Nephron progenitor cell (in vitro differentiated cells): ENCODE measurements at regions not wholly inside any gene's neighbourhood (a gene's known extent, or its start where the extent isn't known, plus 50 kb on each side); places are given as distances from the start of the nearest gene placed in this dataset.
"Not testable (repeated sequence)": the region's sequence is repeated elsewhere in the genome, so short reads cannot be mapped to it uniquely, and the experiment has no call there.

Source experiments
- DNase-seq: peaks from one replicate; pipeline ENCODE4 v3.0.0; 2021
- H3K27ac Mint-ChIP-seq: 2 replicates; pipeline ENCODE4 v1.8.0; 2021; ENCODE audit warnings: mild to moderate bottlenecking, moderate library complexity, mixed read lengths
- H3K27me3 Mint-ChIP-seq: 2 replicates; pipeline ENCODE4 v1.8.0; 2021; ENCODE audit warnings: mild to moderate bottlenecking, low read depth, mixed read lengths; ENCODE audit not compliant: poor library complexity
- H3K36me3 Mint-ChIP-seq: 2 replicates; pipeline ENCODE4 v1.8.0; 2021; ENCODE audit warnings: low read depth, mixed read lengths
- H3K4me1 Mint-ChIP-seq: 2 replicates; pipeline ENCODE4 v1.8.0; 2021; ENCODE audit warnings: mixed read lengths
- H3K4me3 Mint-ChIP-seq: 2 replicates; pipeline ENCODE4 v1.8.0; 2021; ENCODE audit warnings: mild to moderate bottlenecking, moderate library complexity, mixed read lengths
- H3K9me3 Mint-ChIP-seq: 2 replicates; pipeline ENCODE4 v1.8.0; 2021; ENCODE audit warnings: mild to moderate bottlenecking, moderate library complexity, mixed read lengths
- CTCF ChIP-seq: fragments of 200-600 bp; sonication (generic); IDR thresholded peaks from 2 replicates; pipeline ENCODE4 v1.5.0; 2021; ENCODE audit warnings: antibody characterized with exemption

- Mint-ChIP-seq H3K27me3 (peaks cover 9% of the 10 kb centered on the region), H3K9me3 (no peaks in the 10 kb centered on the region), H3K4me1 (peaks cover 47% of the 10 kb centered on the region), H3K27ac (no peak overlapping the region), H3K36me3 (no peaks in the 10 kb centered on the region), H3K4me3 (no peak overlapping the region)
- peak; percentile 29 for DNase-seq
- no peak for TF ChIP-seq CTCF
These were observed 58.6 kb upstream of the SHISA6 start for GRCh38 chr17:11182430-11182829.

GRCh38 chr17:11178581-11178980 is 62.4 kb upstream of the SHISA6 start:
- Mint-ChIP-seq H3K27ac (peak overlapping the region; percentile 19), H3K27me3 (peaks cover 6% of the 10 kb centered on the region), H3K36me3 (no peaks in the 10 kb centered on the region), H3K4me3 (no peak overlapping the region), H3K9me3 (no peaks in the 10 kb centered on the region), H3K4me1 (peaks cover 34% of the 10 kb centered on the region)
- no peak for DNase-seq
- no peak for TF ChIP-seq CTCF

GRCh38 chr17:11177340-11177739 is 63.7 kb upstream of the SHISA6 start:
- H3K36me3 Mint-ChIP-seq: no peaks in the 10 kb centered on the region
- H3K27ac Mint-ChIP-seq: no peak overlapping the region
- TF ChIP-seq CTCF: no peak
- no peak overlapping the region for H3K4me3 Mint-ChIP-seq
- no peak for DNase-seq
- peaks cover 6% of the 10 kb centered on the region for H3K27me3 Mint-ChIP-seq
- peaks cover 37% of the 10 kb centered on the region for H3K4me1 Mint-ChIP-seq
- no peaks in the 10 kb centered on the region for H3K9me3 Mint-ChIP-seq

- H3K27me3 Mint-ChIP-seq: peaks cover 6% of the 10 kb centered on the region
- no peaks in the 10 kb centered on the region for H3K36me3 Mint-ChIP-seq
- TF ChIP-seq CTCF: no peak
- peaks cover 35% of the 10 kb centered on the region for H3K4me1 Mint-ChIP-seq
- no peak overlapping the region for H3K27ac Mint-ChIP-seq
- DNase-seq: no peak
- no peaks in the 10 kb centered on the region for H3K9me3 Mint-ChIP-seq
- H3K4me3 Mint-ChIP-seq: no peak overlapping the region
These were observed 64.5 kb upstream of the SHISA6 start for GRCh38 chr17:11176549-11176948.

GRCh38 chr17:11170881-11171280 is 70.1 kb upstream of the SHISA6 start:
- H3K27ac Mint-ChIP-seq: peak overlapping the region; percentile 79
- H3K36me3 Mint-ChIP-seq: peaks cover 7% of the 10 kb centered on the region
- H3K4me3 Mint-ChIP-seq: peak overlapping the region; percentile 5
- peaks cover 19% of the 10 kb centered on the region for H3K9me3 Mint-ChIP-seq
- H3K27me3 Mint-ChIP-seq: no peaks in the 10 kb centered on the region
- peaks cover 40% of the 10 kb centered on the region for H3K4me1 Mint-ChIP-seq
- DNase-seq: peak; percentile 38
- no peak for TF ChIP-seq CTCF

GRCh38 chr17:11151818-11152425 is 89.1 kb upstream of the SHISA6 start:
- Mint-ChIP-seq H3K9me3 (peaks cover 19% of the 10 kb centered on the region), H3K4me1 (peaks cover 13% of the 10 kb centered on the region), H3K27me3 (peaks cover 7% of the 10 kb centered on the region), H3K4me3 (no peak overlapping the region), H3K36me3 (no peaks in the 10 kb centered on the region), H3K27ac (no peak overlapping the region)
- no peak for DNase-seq
- no peak for TF ChIP-seq CTCF

GRCh38 chr17:11150906-11151511 is 90.0 kb upstream of the SHISA6 start:
- H3K36me3 Mint-ChIP-seq, H3K27me3 Mint-ChIP-seq, DNase-seq, H3K4me3 Mint-ChIP-seq: not testable (repeated sequence)
- Mint-ChIP-seq H3K27ac (peak overlapping the region; percentile 34), H3K4me1 (peaks cover 17% of the 10 kb centered on the region), H3K9me3 (peaks cover 13% of the 10 kb centered on the region)
